B cell (primary cell): ENCODE measurements at regions not wholly inside any gene's neighbourhood (a gene's known extent, or its start where the extent isn't known, plus 50 kb on each side); places are given as distances from the start of the nearest gene placed in this dataset.

Source experiments
- EZH2 ChIP-seq: IDR thresholded peaks from 2 replicates; pipeline ENCODE4 v1.6.1; 2012; ENCODE audit warnings: borderline replicate concordance, low read depth, mild to moderate bottlenecking, moderate library complexity, low read length; ENCODE audit not compliant: insufficient read depth, poor library complexity, severe bottlenecking
- TF ChIP-seq, protein P1 (sequence below): fragments of 200-600 bp; IDR thresholded peaks from one replicate; pipeline ENCODE4 v1.8.0; 2022; ENCODE audit warnings: antibody characterized with exemption, mild to moderate bottlenecking

- TF ChIP-seq, protein P1, sequence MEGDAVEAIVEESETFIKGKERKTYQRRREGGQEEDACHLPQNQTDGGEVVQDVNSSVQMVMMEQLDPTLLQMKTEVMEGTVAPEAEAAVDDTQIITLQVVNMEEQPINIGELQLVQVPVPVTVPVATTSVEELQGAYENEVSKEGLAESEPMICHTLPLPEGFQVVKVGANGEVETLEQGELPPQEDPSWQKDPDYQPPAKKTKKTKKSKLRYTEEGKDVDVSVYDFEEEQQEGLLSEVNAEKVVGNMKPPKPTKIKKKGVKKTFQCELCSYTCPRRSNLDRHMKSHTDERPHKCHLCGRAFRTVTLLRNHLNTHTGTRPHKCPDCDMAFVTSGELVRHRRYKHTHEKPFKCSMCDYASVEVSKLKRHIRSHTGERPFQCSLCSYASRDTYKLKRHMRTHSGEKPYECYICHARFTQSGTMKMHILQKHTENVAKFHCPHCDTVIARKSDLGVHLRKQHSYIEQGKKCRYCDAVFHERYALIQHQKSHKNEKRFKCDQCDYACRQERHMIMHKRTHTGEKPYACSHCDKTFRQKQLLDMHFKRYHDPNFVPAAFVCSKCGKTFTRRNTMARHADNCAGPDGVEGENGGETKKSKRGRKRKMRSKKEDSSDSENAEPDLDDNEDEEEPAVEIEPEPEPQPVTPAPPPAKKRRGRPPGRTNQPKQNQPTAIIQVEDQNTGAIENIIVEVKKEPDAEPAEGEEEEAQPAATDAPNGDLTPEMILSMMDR: no peak
- no peak for TF ChIP-seq EZH2
Observed at GRCh38 chr10:6951732-6952131, 371.7 kb upstream of the PRKCQ start.
